ENCODE measurements at regions not wholly inside any gene's neighbourhood (a gene's known extent, or its start where the extent isn't known, plus 50 kb on each side); places are given as distances from the start of the nearest gene placed in this dataset.

DNA sequence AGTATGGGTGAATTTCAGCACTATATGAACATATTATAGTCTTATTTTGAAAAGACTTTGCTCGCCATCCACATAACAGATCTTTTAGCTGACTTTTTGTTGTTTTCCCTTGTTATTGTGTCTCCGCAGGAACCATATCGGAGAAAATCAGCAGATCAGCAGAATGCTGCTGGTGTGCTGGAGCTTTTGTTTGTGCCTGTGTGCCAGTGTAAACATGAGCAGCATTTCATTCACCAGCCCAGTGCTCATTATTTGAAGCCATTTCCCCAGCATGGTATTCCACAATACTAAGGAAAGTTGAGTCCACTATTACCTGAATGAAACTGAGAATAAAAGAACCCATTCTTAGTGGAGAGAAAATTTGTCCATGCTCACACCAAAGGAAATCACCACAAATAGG is 261.8 kb upstream of the ARX start:
- ChIA-PET POLR2A (no interaction called here), CTCF (no interaction called here)
- Mint-ChIP-seq H3K36me3 (no peaks in the 10 kb centered on the region), H3K4me3 (no peak overlapping the region), H3K9me3 (no peaks in the 10 kb centered on the region), H3K27ac (no peak overlapping the region), H3K27me3 (ENCODE audit: low read depth) (no peaks in the 10 kb centered on the region), H3K4me1 (peaks cover 6% of the 10 kb centered on the region; the same call in 1 of the 2 replicates)
- DNase-seq (ENCODE audit: low spot score) (no peak), ATAC-seq (no peak)
- TF ChIP-seq NFYB (CRISPR knock-in tag; conservative IDR thresholded peaks at IDR 0.05; ENCODE audit: low read depth) (no peak), CREB1 (CRISPR knock-in tag; IDR thresholded peaks at IDR 0.05) (no peak), ZNF121 (CRISPR knock-in tag; IDR thresholded peaks at IDR 0.05) (no peak)
- TF ChIP-seq, protein P1, sequence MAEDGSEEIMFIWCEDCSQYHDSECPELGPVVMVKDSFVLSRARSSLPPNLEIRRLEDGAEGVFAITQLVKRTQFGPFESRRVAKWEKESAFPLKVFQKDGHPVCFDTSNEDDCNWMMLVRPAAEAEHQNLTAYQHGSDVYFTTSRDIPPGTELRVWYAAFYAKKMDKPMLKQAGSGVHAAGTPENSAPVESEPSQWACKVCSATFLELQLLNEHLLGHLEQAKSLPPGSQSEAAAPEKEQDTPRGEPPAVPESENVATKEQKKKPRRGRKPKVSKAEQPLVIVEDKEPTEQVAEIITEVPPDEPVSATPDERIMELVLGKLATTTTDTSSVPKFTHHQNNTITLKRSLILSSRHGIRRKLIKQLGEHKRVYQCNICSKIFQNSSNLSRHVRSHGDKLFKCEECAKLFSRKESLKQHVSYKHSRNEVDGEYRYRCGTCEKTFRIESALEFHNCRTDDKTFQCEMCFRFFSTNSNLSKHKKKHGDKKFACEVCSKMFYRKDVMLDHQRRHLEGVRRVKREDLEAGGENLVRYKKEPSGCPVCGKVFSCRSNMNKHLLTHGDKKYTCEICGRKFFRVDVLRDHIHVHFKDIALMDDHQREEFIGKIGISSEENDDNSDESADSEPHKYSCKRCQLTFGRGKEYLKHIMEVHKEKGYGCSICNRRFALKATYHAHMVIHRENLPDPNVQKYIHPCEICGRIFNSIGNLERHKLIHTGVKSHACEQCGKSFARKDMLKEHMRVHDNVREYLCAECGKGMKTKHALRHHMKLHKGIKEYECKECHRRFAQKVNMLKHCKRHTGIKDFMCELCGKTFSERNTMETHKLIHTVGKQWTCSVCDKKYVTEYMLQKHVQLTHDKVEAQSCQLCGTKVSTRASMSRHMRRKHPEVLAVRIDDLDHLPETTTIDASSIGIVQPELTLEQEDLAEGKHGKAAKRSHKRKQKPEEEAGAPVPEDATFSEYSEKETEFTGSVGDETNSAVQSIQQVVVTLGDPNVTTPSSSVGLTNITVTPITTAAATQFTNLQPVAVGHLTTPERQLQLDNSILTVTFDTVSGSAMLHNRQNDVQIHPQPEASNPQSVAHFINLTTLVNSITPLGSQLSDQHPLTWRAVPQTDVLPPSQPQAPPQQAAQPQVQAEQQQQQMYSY (CRISPR knock-in tag; IDR thresholded peaks at IDR 0.05) = no peak
- TF ChIP-seq, protein P2, sequence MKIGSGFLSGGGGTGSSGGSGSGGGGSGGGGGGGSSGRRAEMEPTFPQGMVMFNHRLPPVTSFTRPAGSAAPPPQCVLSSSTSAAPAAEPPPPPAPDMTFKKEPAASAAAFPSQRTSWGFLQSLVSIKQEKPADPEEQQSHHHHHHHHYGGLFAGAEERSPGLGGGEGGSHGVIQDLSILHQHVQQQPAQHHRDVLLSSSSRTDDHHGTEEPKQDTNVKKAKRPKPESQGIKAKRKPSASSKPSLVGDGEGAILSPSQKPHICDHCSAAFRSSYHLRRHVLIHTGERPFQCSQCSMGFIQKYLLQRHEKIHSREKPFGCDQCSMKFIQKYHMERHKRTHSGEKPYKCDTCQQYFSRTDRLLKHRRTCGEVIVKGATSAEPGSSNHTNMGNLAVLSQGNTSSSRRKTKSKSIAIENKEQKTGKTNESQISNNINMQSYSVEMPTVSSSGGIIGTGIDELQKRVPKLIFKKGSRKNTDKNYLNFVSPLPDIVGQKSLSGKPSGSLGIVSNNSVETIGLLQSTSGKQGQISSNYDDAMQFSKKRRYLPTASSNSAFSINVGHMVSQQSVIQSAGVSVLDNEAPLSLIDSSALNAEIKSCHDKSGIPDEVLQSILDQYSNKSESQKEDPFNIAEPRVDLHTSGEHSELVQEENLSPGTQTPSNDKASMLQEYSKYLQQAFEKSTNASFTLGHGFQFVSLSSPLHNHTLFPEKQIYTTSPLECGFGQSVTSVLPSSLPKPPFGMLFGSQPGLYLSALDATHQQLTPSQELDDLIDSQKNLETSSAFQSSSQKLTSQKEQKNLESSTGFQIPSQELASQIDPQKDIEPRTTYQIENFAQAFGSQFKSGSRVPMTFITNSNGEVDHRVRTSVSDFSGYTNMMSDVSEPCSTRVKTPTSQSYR (CRISPR knock-in tag; IDR thresholded peaks at IDR 0.05) = no peak
- TF ChIP-seq, protein P3, sequence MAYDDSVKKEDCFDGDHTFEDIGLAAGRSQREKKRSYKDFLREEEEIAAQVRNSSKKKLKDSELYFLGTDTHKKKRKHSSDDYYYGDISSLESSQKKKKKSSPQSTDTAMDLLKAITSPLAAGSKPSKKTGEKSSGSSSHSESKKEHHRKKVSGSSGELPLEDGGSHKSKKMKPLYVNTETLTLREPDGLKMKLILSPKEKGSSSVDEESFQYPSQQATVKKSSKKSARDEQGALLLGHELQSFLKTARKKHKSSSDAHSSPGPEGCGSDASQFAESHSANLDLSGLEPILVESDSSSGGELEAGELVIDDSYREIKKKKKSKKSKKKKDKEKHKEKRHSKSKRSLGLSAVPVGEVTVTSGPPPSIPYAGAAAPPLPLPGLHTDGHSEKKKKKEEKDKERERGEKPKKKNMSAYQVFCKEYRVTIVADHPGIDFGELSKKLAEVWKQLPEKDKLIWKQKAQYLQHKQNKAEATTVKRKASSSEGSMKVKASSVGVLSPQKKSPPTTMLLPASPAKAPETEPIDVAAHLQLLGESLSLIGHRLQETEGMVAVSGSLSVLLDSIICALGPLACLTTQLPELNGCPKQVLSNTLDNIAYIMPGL (CRISPR knock-in tag; IDR thresholded peaks at IDR 0.05) = no peak
- TF ChIP-seq, protein P4, sequence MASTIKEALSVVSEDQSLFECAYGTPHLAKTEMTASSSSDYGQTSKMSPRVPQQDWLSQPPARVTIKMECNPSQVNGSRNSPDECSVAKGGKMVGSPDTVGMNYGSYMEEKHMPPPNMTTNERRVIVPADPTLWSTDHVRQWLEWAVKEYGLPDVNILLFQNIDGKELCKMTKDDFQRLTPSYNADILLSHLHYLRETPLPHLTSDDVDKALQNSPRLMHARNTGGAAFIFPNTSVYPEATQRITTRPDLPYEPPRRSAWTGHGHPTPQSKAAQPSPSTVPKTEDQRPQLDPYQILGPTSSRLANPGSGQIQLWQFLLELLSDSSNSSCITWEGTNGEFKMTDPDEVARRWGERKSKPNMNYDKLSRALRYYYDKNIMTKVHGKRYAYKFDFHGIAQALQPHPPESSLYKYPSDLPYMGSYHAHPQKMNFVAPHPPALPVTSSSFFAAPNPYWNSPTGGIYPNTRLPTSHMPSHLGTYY (CRISPR knock-in tag; IDR thresholded peaks at IDR 0.05) = no peak

DNA sequence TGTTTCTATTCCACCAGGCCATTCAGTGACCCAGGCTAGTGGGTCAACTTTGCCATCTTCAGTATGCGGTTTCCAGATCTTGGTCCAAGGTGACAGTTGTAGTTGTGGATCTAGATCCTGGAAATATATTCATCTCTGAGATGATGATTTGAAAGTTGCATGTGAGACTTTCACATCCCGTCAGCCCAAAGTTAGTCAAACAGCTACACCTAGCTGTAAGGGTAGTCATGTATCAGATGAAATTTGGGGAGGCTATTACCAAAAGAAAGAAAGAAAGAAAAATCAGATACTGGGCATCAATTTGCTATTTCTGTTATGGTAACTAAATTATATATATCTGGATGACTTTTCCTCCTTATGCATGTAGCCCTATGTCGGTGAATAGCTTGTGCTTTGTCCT is 259.4 kb upstream of the ARX start:
- no peak overlapping the region for H3K27ac Mint-ChIP-seq
- ATAC-seq (no peak), DNase-seq (ENCODE audit: low spot score) (no peak)
- H3K4me1 Mint-ChIP-seq = peaks cover 6% of the 10 kb centered on the region; the same call in 1 of the 2 replicates
- H3K9me3 Mint-ChIP-seq = no peaks in the 10 kb centered on the region
- H3K4me3 Mint-ChIP-seq = no peak overlapping the region
- POLR2A ChIA-PET = no interaction called here
- CTCF ChIA-PET = interaction anchor here (0.7 kb wide), 1 partner anchor 85 kb away, joined by 3 read pairs; no protein-coding TSS in a partner anchor
- no peaks in the 10 kb centered on the region for H3K27me3 Mint-ChIP-seq (ENCODE audit: low read depth)
- H3K36me3 Mint-ChIP-seq = no peaks in the 10 kb centered on the region
- TF ChIP-seq, protein P5, sequence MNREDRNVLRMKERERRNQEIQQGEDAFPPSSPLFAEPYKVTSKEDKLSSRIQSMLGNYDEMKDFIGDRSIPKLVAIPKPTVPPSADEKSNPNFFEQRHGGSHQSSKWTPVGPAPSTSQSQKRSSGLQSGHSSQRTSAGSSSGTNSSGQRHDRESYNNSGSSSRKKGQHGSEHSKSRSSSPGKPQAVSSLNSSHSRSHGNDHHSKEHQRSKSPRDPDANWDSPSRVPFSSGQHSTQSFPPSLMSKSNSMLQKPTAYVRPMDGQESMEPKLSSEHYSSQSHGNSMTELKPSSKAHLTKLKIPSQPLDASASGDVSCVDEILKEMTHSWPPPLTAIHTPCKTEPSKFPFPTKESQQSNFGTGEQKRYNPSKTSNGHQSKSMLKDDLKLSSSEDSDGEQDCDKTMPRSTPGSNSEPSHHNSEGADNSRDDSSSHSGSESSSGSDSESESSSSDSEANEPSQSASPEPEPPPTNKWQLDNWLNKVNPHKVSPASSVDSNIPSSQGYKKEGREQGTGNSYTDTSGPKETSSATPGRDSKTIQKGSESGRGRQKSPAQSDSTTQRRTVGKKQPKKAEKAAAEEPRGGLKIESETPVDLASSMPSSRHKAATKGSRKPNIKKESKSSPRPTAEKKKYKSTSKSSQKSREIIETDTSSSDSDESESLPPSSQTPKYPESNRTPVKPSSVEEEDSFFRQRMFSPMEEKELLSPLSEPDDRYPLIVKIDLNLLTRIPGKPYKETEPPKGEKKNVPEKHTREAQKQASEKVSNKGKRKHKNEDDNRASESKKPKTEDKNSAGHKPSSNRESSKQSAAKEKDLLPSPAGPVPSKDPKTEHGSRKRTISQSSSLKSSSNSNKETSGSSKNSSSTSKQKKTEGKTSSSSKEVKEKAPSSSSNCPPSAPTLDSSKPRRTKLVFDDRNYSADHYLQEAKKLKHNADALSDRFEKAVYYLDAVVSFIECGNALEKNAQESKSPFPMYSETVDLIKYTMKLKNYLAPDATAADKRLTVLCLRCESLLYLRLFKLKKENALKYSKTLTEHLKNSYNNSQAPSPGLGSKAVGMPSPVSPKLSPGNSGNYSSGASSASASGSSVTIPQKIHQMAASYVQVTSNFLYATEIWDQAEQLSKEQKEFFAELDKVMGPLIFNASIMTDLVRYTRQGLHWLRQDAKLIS (CRISPR knock-in tag; IDR thresholded peaks at IDR 0.05; ENCODE audit: borderline replicate concordance) = no peak
- TF ChIP-seq MYBL2 (CRISPR knock-in tag; IDR thresholded peaks at IDR 0.05) = no peak
- no peak for TF ChIP-seq EMX1 (CRISPR knock-in tag; IDR thresholded peaks at IDR 0.05)
- TF ChIP-seq, protein P1 (CRISPR knock-in tag; IDR thresholded peaks at IDR 0.05) = no peak
- TF ChIP-seq CREM (CRISPR knock-in tag; IDR thresholded peaks at IDR 0.05) = no peak
- TF ChIP-seq, protein P6, sequence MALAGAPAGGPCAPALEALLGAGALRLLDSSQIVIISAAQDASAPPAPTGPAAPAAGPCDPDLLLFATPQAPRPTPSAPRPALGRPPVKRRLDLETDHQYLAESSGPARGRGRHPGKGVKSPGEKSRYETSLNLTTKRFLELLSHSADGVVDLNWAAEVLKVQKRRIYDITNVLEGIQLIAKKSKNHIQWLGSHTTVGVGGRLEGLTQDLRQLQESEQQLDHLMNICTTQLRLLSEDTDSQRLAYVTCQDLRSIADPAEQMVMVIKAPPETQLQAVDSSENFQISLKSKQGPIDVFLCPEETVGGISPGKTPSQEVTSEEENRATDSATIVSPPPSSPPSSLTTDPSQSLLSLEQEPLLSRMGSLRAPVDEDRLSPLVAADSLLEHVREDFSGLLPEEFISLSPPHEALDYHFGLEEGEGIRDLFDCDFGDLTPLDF (CRISPR knock-in tag; IDR thresholded peaks at IDR 0.05) = no peak
- TF ChIP-seq, protein P7, sequence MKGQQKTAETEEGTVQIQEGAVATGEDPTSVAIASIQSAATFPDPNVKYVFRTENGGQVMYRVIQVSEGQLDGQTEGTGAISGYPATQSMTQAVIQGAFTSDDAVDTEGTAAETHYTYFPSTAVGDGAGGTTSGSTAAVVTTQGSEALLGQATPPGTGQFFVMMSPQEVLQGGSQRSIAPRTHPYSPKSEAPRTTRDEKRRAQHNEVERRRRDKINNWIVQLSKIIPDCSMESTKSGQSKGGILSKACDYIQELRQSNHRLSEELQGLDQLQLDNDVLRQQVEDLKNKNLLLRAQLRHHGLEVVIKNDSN (CRISPR knock-in tag; IDR thresholded peaks at IDR 0.05) = no peak
- TF ChIP-seq, protein P8, sequence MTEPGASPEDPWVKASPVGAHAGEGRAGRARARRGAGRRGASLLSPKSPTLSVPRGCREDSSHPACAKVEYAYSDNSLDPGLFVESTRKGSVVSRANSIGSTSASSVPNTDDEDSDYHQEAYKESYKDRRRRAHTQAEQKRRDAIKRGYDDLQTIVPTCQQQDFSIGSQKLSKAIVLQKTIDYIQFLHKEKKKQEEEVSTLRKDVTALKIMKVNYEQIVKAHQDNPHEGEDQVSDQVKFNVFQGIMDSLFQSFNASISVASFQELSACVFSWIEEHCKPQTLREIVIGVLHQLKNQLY (CRISPR knock-in tag; IDR thresholded peaks at IDR 0.05) = no peak

Measured in WTC11 (cell line).